Epidermal melanocyte (primary cell): ENCODE measurements at regions not wholly inside any gene's neighbourhood (a gene's known extent, or its start where the extent isn't known, plus 50 kb on each side); places are given as distances from the start of the nearest gene placed in this dataset.
A peak's percentile ranks its signal among the peaks of the same experiment; 100 is the strongest.

Experiments
- DNase-seq: peaks from one replicate; pipeline ENCODE4 v3.0.0; 2011; ENCODE audit warnings: low spot score; ENCODE audit not compliant: insufficient read length

- no peak for DNase-seq
Observed at GRCh38 chr21:16345757-16346156, 616.0 kb downstream of the USP25 start.

GRCh38 chr21:16347223-16347622 is 617.4 kb downstream of the USP25 start:
- DNase-seq = no peak

- no peak for DNase-seq
Observed at GRCh38 chr21:16353764-16354163, 624.0 kb downstream of the USP25 start.

GRCh38 chr21:16357994-16358393 is 628.2 kb downstream of the USP25 start:
- no peak for DNase-seq

GRCh38 chr21:16358784-16359183 is 629.0 kb downstream of the USP25 start:
- no peak for DNase-seq

GRCh38 chr21:16363100-16363499 is 633.3 kb downstream of the USP25 start:
- no peak for DNase-seq

GRCh38 chr21:16363518-16363917 is 633.7 kb downstream of the USP25 start:
- no peak for DNase-seq

- no peak for DNase-seq
Observed at GRCh38 chr21:16366207-16366606, 636.4 kb downstream of the USP25 start.

GRCh38 chr21:16367079-16367478 is 637.3 kb downstream of the USP25 start:
- DNase-seq = no peak

- DNase-seq = no peak
Observed at GRCh38 chr21:16370186-16370585, 640.4 kb downstream of the USP25 start.

GRCh38 chr21:16372586-16372985 is 642.8 kb downstream of the USP25 start:
- DNase-seq = no peak

- DNase-seq = peak; percentile 17
Observed at GRCh38 chr21:16376673-16377072, 646.9 kb downstream of the USP25 start.

GRCh38 chr21:16377120-16377658 is 647.4 kb downstream of the USP25 start:
- no peak for DNase-seq

- no peak for DNase-seq
Observed at GRCh38 chr21:16377857-16378256, 648.1 kb downstream of the USP25 start.

- no peak for DNase-seq
Observed at GRCh38 chr21:16378525-16378924, 648.7 kb downstream of the USP25 start.

- no peak for DNase-seq
Observed at GRCh38 chr21:16388291-16388690, 658.5 kb downstream of the USP25 start.

GRCh38 chr21:16388911-16389560 is 659.3 kb downstream of the USP25 start:
- DNase-seq = no peak

GRCh38 chr21:16389643-16390042 is 659.9 kb downstream of the USP25 start:
- no peak for DNase-seq

GRCh38 chr21:16395285-16395684 is 665.5 kb downstream of the USP25 start:
- no peak for DNase-seq

GRCh38 chr21:16402752-16403151 is 673.0 kb downstream of the USP25 start:
- DNase-seq = no peak

- no peak for DNase-seq
Observed at GRCh38 chr21:16404776-16405175, 675.0 kb downstream of the USP25 start.

GRCh38 chr21:16406355-16406754 is 676.6 kb downstream of the USP25 start:
- DNase-seq = no peak

GRCh38 chr21:16407403-16408240 is 677.8 kb downstream of the USP25 start:
- no peak for DNase-seq
